GM12878 (cell line): ENCODE measurements at regions not wholly inside any gene's neighbourhood (a gene's known extent, or its start where the extent isn't known, plus 50 kb on each side); places are given as distances from the start of the nearest gene placed in this dataset.

ENCODE experiments used
- ATAC-seq: fragments of 200-7000 bp; cut with Tn5 transposase; 3 replicates; pipeline ENCODE4 v1.9.1; 2020; ENCODE audit warnings: mild to moderate bottlenecking, moderate library complexity
- BruUV-seq: library from RNA; stranded (reverse); fragments of 400-500 nt; replicated peaks from 2 replicates; lab custom pipeline; 2021; lab: Mats Ljungman, UMichigan
- CTCF ChIA-PET: fragments of 300-600 bp; sonication (Branson Sonifier 250); formaldehyde crosslinking; extraction: SDS; loops from one replicate; lab custom pipeline; 2021; ENCODE audit warnings: inconsistent platforms; lab: Yijun Ruan, JAX
- POLR2A ChIA-PET: fragments of 350-600 bp; formaldehyde crosslinking; extraction: SDS; loops from one replicate; lab custom pipeline; 2021; ENCODE audit warnings: inconsistent platforms; lab: Charles Lee
- RAD21 ChIA-PET: fragments of 300-600 bp; sonication (Branson Sonifier 250); formaldehyde crosslinking; loops from one replicate; lab custom pipeline; 2023; ENCODE audit warnings: antibody characterized with exemption; ENCODE audit not compliant: unreplicated experiment; lab: Charles Lee
- SMC1A ChIA-PET: fragments of 300-600 bp; sonication (Branson Sonifier 250); formaldehyde crosslinking; loops from one replicate; lab custom pipeline; 2023; ENCODE audit not compliant: unreplicated experiment, uncharacterized antibody; lab: Charles Lee
- DNase-seq: peaks from one replicate; pipeline ENCODE4 v3.0.0-alpha.2; 2011; ENCODE audit warnings: low read depth, low spot score
- FAIRE-seq: peaks from 3 replicates; lab custom pipeline; 2011; peaks lifted over from hg19 to GRCh38; lab: Jason Lieb, UNC
- H2AFZ ChIP-seq: 2 replicates; pipeline ENCODE4 v1.6.0; 2011; ENCODE audit warnings: low read depth, low read length, control low read depth; ENCODE audit not compliant: control insufficient read depth
- H3K27ac ChIP-seq: 2 replicates; pipeline ENCODE4 v1.5.1; 2011; ENCODE audit warnings: control low read depth; ENCODE audit not compliant: control insufficient read depth, insufficient read depth
- H3K27me3 ChIP-seq, 2 experiments: replicated peaks in 1 of 2; 2 replicates each; pipeline versions ENCODE4 v1.6.0 to v1.6.1; 2011; ENCODE audit warnings: low read length in 1 of 2; ENCODE audit not compliant: control insufficient read depth in 2 of 2, insufficient read depth in 2 of 2
- H3K36me3 ChIP-seq, 2 experiments: 2 replicates each; pipeline ENCODE4 v1.5.1; 2011; ENCODE audit warnings: low read length in 1 of 2; ENCODE audit not compliant: control insufficient read depth in 2 of 2, insufficient read depth in 2 of 2
- H3K4me1 ChIP-seq: 2 replicates; pipeline ENCODE4 v1.6.1; 2011; ENCODE audit warnings: mild to moderate bottlenecking, low read length, moderate library complexity, mixed read lengths; ENCODE audit not compliant: control insufficient read depth, insufficient read depth
- H3K4me2 ChIP-seq: 2 replicates; pipeline ENCODE4 v1.6.0; 2011; ENCODE audit warnings: control low read depth; ENCODE audit not compliant: control insufficient read depth, insufficient read depth
- H3K4me3 ChIP-seq: fragments of 200-600 bp; sonication (generic); 2 replicates; pipeline ENCODE4 v1.5.1; 2016
- H3K79me2 ChIP-seq: 2 replicates; pipeline ENCODE4 v1.6.0; 2011; ENCODE audit warnings: low read length; ENCODE audit not compliant: control insufficient read depth, insufficient read depth
- H3K9ac ChIP-seq: 2 replicates; pipeline ENCODE4 v1.8.0; 2011; ENCODE audit warnings: low read length, control low read depth, mixed read lengths; ENCODE audit not compliant: control insufficient read depth, insufficient read depth
- H3K9me3 ChIP-seq: replicated peaks from 3 replicates; pipeline ENCODE4 v1.5.1; 2011; ENCODE audit warnings: mild to moderate bottlenecking, low read length; ENCODE audit not compliant: control insufficient read depth, insufficient read depth
- H4K20me1 ChIP-seq: 2 replicates; pipeline ENCODE4 v1.6.0; 2011; ENCODE audit not compliant: control insufficient read depth, insufficient read depth
- BCL11A ChIP-seq: IDR thresholded peaks from 2 replicates; pipeline ENCODE4 v1.6.1; 2011; ENCODE audit warnings: low read depth, low read length
- ESRRA ChIP-seq: IDR thresholded peaks from 2 replicates; pipeline ENCODE4 v1.6.1; 2012; ENCODE audit warnings: mild to moderate bottlenecking, low read length, improper control_type of control experiment
- MTA3 ChIP-seq: IDR thresholded peaks from 2 replicates; pipeline ENCODE4 v1.6.1; 2012; ENCODE audit warnings: low read length, inconsistent platforms, borderline replicate concordance
- NFIC ChIP-seq: IDR thresholded peaks from 2 replicates; pipeline ENCODE4 v1.6.1; 2012; ENCODE audit warnings: low read depth, mild to moderate bottlenecking, inconsistent platforms, low read length, moderate library complexity
- NFXL1 ChIP-seq: fragments of 450-650 bp; IDR thresholded peaks from 2 replicates; pipeline ENCODE4 v1.6.1; 2017; ENCODE audit warnings: antibody characterized with exemption, mild to moderate bottlenecking, borderline replicate concordance
- NRF1 ChIP-seq: conservative IDR thresholded peaks from 2 replicates; pipeline ENCODE4 v1.6.1; 2011; ENCODE audit warnings: mild to moderate bottlenecking, low read depth, low read length, improper control_type of control experiment
- POLR2AphosphoS5 ChIP-seq: IDR thresholded peaks from 2 replicates; pipeline ENCODE4 v1.6.1; 2011; ENCODE audit warnings: mild to moderate bottlenecking, low read length, inconsistent platforms
- PRDM15 ChIP-seq: fragments of 450-650 bp; formaldehyde crosslinking; IDR thresholded peaks from 2 replicates; pipeline ENCODE4 v1.4.0; 2020; ENCODE audit warnings: mild to moderate bottlenecking, moderate library complexity
- SIN3A ChIP-seq: IDR thresholded peaks from 2 replicates; pipeline ENCODE4 v1.6.1; 2012; ENCODE audit warnings: low read depth, low read length, improper control_type of control experiment
- SP1 ChIP-seq: IDR thresholded peaks from one replicate; pipeline ENCODE4 v1.6.1; 2011; ENCODE audit warnings: low read depth, low read length
- SUZ12 ChIP-seq: fragments of 200-600 bp; sonication (generic); IDR thresholded peaks from one replicate; pipeline ENCODE4 v1.6.1; 2018; ENCODE audit warnings: antibody characterized with exemption, mild to moderate bottlenecking; ENCODE audit not compliant: unreplicated experiment
- YBX1 ChIP-seq: fragments of 450-650 bp; IDR thresholded peaks from 2 replicates; pipeline ENCODE4 v1.6.1; 2016; ENCODE audit warnings: antibody characterized with exemption
- ZZZ3 ChIP-seq: IDR thresholded peaks from 2 replicates; pipeline ENCODE4 v1.6.1; 2011; ENCODE audit warnings: low read depth; ENCODE audit not compliant: control insufficient read depth, insufficient read length
- WGBS: methylation state at CpG from one replicate; pipeline ENCODE4 v1.1.6; 2016; ENCODE audit warnings: low lambda C conversion rate; ENCODE audit not compliant: insufficient replicate concordance, insufficient coverage; ENCODE audit errors: missing lambda C conversion rate; 5-methylcytosine and 5-hydroxymethylcytosine counted together
- in situ Hi-C: fragments of 300-500 bp; cut with MboI; formaldehyde crosslinking; loops from 9 replicates; pipeline ENCODE4 v1.14.3; 2018; ENCODE audit warnings: mixed read lengths
- intact Hi-C: fragments of 100-400 bp; cut with micrococcal nuclease; formaldehyde crosslinking; loops from one replicate; pipeline ENCODE4 v1.14.2; 2022; ENCODE audit not compliant: unreplicated experiment
- TF ChIP-seq, protein P1 (sequence below): IDR thresholded peaks from 2 replicates; pipeline ENCODE4 v1.6.1; 2012; ENCODE audit warnings: low read depth, low read length, improper control_type of control experiment
- TF ChIP-seq, protein P2 (sequence below): IDR thresholded peaks from 2 replicates; pipeline ENCODE4 v1.6.1; 2011; ENCODE audit warnings: borderline replicate concordance, low read depth, mild to moderate bottlenecking, moderate library complexity, low read length; ENCODE audit not compliant: insufficient read depth, poor library complexity, severe bottlenecking
- TF ChIP-seq, protein P3 (sequence below), 3 experiments: IDR thresholded peaks in 2 of 3; conservative IDR thresholded peaks in 1 of 3; 2 replicates each; pipeline ENCODE4 v1.5.1; 2011; ENCODE audit warnings: low read depth in 3 of 3, low read length in 3 of 3, mild to moderate bottlenecking in 3 of 3, control low read depth in 2 of 3, moderate library complexity in 2 of 3, inconsistent platforms in 1 of 3, mixed read lengths in 1 of 3; ENCODE audit not compliant: control insufficient read depth in 2 of 3, insufficient read depth in 1 of 3; ENCODE audit errors: extremely low read depth in 1 of 3

GRCh38 chr13:73822668-73823592 lies 311.3 kb downstream of the KLF12 start:
- ChIA-PET RAD21 (no interaction called here), POLR2A (no interaction called here), SMC1A (interaction anchor here (0.7 kb wide), 1 partner anchor 37 kb away, joined by 3 read pairs; no protein-coding TSS in a partner anchor), CTCF (interaction anchor here (1.1 kb wide), 1 partner anchor 10 kb away, joined by 3 read pairs; no protein-coding TSS in a partner anchor)
- 47% methylated on average over 6 of the region's 6 CpGs for WGBS
- FAIRE-seq (no peak), ATAC-seq (no peak), DNase-seq (no peak)
- TF ChIP-seq SIN3A = no peak
- TF ChIP-seq NRF1 = no peak
- TF ChIP-seq BCL11A = no peak
- no peak for TF ChIP-seq YBX1
- TF ChIP-seq ZZZ3 = no peak
- TF ChIP-seq POLR2AphosphoS5 = no peak
- no peak for TF ChIP-seq NFIC
- no peak for TF ChIP-seq PRDM15 (CRISPR knock-in tag)
- no peak for TF ChIP-seq NFXL1
- TF ChIP-seq ESRRA = no peak
- TF ChIP-seq, protein P1, sequence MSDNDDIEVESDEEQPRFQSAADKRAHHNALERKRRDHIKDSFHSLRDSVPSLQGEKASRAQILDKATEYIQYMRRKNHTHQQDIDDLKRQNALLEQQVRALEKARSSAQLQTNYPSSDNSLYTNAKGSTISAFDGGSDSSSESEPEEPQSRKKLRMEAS = no peak
- TF ChIP-seq, protein P2, sequence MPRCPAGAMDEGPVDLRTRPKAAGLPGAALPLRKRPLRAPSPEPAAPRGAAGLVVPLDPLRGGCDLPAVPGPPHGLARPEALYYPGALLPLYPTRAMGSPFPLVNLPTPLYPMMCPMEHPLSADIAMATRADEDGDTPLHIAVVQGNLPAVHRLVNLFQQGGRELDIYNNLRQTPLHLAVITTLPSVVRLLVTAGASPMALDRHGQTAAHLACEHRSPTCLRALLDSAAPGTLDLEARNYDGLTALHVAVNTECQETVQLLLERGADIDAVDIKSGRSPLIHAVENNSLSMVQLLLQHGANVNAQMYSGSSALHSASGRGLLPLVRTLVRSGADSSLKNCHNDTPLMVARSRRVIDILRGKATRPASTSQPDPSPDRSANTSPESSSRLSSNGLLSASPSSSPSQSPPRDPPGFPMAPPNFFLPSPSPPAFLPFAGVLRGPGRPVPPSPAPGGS = no peak
- TF ChIP-seq SUZ12 = no peak
- TF ChIP-seq, protein P3, sequence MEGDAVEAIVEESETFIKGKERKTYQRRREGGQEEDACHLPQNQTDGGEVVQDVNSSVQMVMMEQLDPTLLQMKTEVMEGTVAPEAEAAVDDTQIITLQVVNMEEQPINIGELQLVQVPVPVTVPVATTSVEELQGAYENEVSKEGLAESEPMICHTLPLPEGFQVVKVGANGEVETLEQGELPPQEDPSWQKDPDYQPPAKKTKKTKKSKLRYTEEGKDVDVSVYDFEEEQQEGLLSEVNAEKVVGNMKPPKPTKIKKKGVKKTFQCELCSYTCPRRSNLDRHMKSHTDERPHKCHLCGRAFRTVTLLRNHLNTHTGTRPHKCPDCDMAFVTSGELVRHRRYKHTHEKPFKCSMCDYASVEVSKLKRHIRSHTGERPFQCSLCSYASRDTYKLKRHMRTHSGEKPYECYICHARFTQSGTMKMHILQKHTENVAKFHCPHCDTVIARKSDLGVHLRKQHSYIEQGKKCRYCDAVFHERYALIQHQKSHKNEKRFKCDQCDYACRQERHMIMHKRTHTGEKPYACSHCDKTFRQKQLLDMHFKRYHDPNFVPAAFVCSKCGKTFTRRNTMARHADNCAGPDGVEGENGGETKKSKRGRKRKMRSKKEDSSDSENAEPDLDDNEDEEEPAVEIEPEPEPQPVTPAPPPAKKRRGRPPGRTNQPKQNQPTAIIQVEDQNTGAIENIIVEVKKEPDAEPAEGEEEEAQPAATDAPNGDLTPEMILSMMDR (IDR thresholded peaks at IDR 0.05 in 2 of 3, conservative IDR thresholded peaks at IDR 0.05 in 1 of 3; ENCODE audit: control insufficient read depth in 2 of 3, extremely low read depth in 1 of 3, insufficient read depth in 1 of 3, low read depth in 3 of 3, low read length in 3 of 3) = no peak
- TF ChIP-seq SP1 = no peak
- no peak for TF ChIP-seq MTA3
- no peaks in the 10 kb centered on the region for H3K4me1 ChIP-seq
- H4K20me1 ChIP-seq = no peaks in the 10 kb centered on the region
- no peaks in the 10 kb centered on the region for H3K36me3 ChIP-seq
- H3K4me2 ChIP-seq = no peak overlapping the region
- no peak overlapping the region for H3K4me3 ChIP-seq
- no peaks in the 10 kb centered on the region for H3K79me2 ChIP-seq
- H3K27me3 ChIP-seq = no peaks in the 10 kb centered on the region
- H3K27ac ChIP-seq = no peak overlapping the region
- H3K9ac ChIP-seq = no peak overlapping the region
- no peaks in the 10 kb centered on the region for H3K9me3 ChIP-seq
- intact Hi-C loops = no loop called here
- BruUV-seq = no TSS peak
- H2AFZ ChIP-seq = no peak overlapping the region
- in situ Hi-C loops = no loop called here
